ENCODE measurements at regions not wholly inside any gene's neighbourhood (a gene's known extent, or its start where the extent isn't known, plus 50 kb on each side); places are given as distances from the start of the nearest gene placed in this dataset.

DNA sequence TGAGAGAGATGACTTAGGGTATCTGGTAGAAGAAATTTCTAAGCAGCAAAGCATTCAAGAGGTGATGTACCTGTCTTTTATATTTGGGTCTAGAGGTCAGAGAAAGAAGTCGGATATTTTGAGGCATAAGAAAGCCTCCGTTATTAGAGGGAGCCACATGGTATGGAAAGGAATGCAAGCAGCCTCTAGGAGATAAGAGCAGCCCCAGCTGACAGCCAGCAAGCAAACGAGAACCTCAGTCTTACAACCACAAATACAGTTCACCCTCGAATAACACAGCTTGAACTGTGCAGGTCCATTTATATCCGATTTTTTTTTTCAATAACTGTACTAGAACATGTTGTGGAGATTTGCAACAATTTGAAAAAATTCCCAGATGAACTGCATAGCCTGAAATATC is 190.7 kb upstream of the VGLL2 start:
- Histone ChIP-seq H3K27ac (ENCODE audit: low read length in 2 of 2) (no peak overlapping the region), H3K4me3 (ENCODE audit: control extremely low read depth in 1 of 5, extremely low read depth in 1 of 5, insufficient read depth in 1 of 5, low read depth in 2 of 5, low read length in 4 of 5) (no peak overlapping the region), H3K79me2 (ENCODE audit: control insufficient read depth, insufficient read depth, low read length) (no peaks in the 10 kb centered on the region), H4K20me1 (ENCODE audit: control insufficient read depth, insufficient read depth, low read length, poor library complexity, severe bottlenecking) (no peaks in the 10 kb centered on the region), H2AFZ (ENCODE audit: insufficient read depth, low read depth, low read length, poor library complexity, severe bottlenecking) (no peak overlapping the region), H3K9ac (ENCODE audit: low read length) (no peak overlapping the region), H3K4me1 (ENCODE audit: control insufficient read depth in 2 of 2, insufficient read depth in 2 of 2, low read length in 2 of 2) (no peaks in the 10 kb centered on the region), H3K36me3 (replicated peaks in 1 of 2; ENCODE audit: control extremely low read depth in 1 of 2, control insufficient read depth in 1 of 2, extremely low read depth in 1 of 2, insufficient read depth in 2 of 2, low read length in 1 of 2) (no peaks in the 10 kb centered on the region), H3K4me2 (replicated peaks; ENCODE audit: low read depth, low read length, poor library complexity, severe bottlenecking) (no peak overlapping the region), H3K27me3 (replicated peaks in 1 of 4; ENCODE audit: control extremely low read depth in 1 of 4, control insufficient read depth in 3 of 4, insufficient read depth in 4 of 4, low read length in 3 of 4) (no peaks in the 10 kb centered on the region), H3K9me3 (ENCODE audit: control extremely low read depth in 1 of 3, control insufficient read depth in 2 of 3, insufficient read depth in 1 of 3, low read length in 2 of 3) (no peaks in the 10 kb centered on the region)
- ChIA-PET POLR2A (no interaction called here), CTCF (no interaction called here)
- ATAC-seq (ENCODE audit: low read depth) (no peak), DNase-seq (no peak)
- intact Hi-C loops (cut with micrococcal nuclease), result no loop called here
- Mint-ChIP-seq H3K27me3 (no peaks in the 10 kb centered on the region), H3K4me3 (no peak overlapping the region), H3K4me1 (no peaks in the 10 kb centered on the region), H3K27ac (no peak overlapping the region), H3K9me3 (ENCODE audit: insufficient read depth) (peaks cover 4% of the 10 kb centered on the region)
- no peak for TF ChIP-seq EZH2 (IDR thresholded peaks at IDR 0.05; ENCODE audit: borderline replicate concordance, insufficient read depth, low read depth, low read length, poor library complexity, severe bottlenecking)
- no peak for TF ChIP-seq CTCF (IDR thresholded peaks at IDR 0.05)
- 61% methylated on average over 2 of the region's 5 CpGs for WGBS (ENCODE audit: insufficient coverage)

DNA sequence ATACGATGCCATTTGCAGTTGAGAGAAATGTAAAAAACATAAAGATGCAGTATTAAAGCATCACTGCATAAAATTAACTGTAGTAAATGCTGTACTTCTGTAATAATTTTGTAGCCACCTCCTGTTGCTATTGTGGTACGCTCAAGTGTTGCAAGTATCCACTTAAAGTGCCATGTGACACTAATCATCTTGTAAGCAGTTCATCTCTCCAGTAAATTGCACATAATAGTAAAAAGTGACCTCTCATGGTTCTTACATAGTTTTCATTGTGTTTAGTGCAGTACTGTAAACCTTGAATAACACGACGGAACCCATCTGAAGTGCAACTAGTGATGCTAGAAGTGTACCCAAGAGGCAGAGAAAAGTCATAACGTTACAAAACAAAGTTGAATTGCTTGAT is 190.1 kb upstream of the VGLL2 start:
- Histone ChIP-seq H3K36me3 (replicated peaks in 1 of 2; ENCODE audit: control extremely low read depth in 1 of 2, control insufficient read depth in 1 of 2, extremely low read depth in 1 of 2, insufficient read depth in 2 of 2, low read length in 1 of 2) (no peaks in the 10 kb centered on the region), H3K4me1 (ENCODE audit: control insufficient read depth in 2 of 2, insufficient read depth in 2 of 2, low read length in 2 of 2) (no peaks in the 10 kb centered on the region), H3K27ac (ENCODE audit: low read length in 2 of 2) (no peak overlapping the region), H2AFZ (ENCODE audit: insufficient read depth, low read depth, low read length, poor library complexity, severe bottlenecking) (no peak overlapping the region), H3K9me3 (ENCODE audit: control extremely low read depth in 1 of 3, control insufficient read depth in 2 of 3, insufficient read depth in 1 of 3, low read length in 2 of 3) (no peaks in the 10 kb centered on the region), H3K27me3 (replicated peaks in 1 of 4; ENCODE audit: control extremely low read depth in 1 of 4, control insufficient read depth in 3 of 4, insufficient read depth in 4 of 4, low read length in 3 of 4) (no peaks in the 10 kb centered on the region), H3K4me2 (replicated peaks; ENCODE audit: low read depth, low read length, poor library complexity, severe bottlenecking) (no peak overlapping the region), H3K4me3 (ENCODE audit: control extremely low read depth in 1 of 5, extremely low read depth in 1 of 5, insufficient read depth in 1 of 5, low read depth in 2 of 5, low read length in 4 of 5) (no peak overlapping the region), H3K79me2 (ENCODE audit: control insufficient read depth, insufficient read depth, low read length) (no peaks in the 10 kb centered on the region), H3K9ac (ENCODE audit: low read length) (no peak overlapping the region), H4K20me1 (ENCODE audit: control insufficient read depth, insufficient read depth, low read length, poor library complexity, severe bottlenecking) (no peaks in the 10 kb centered on the region)
- ATAC-seq (ENCODE audit: low read depth) (no peak), DNase-seq (no peak)
- no peak overlapping the region for H3K4me3 Mint-ChIP-seq
- ChIA-PET CTCF (no interaction called here), POLR2A (no interaction called here)
- 74% methylated on average over 3 of the region's 5 CpGs for WGBS (ENCODE audit: insufficient coverage)
- TF ChIP-seq EZH2 (IDR thresholded peaks at IDR 0.05; ENCODE audit: borderline replicate concordance, insufficient read depth, low read depth, low read length, poor library complexity, severe bottlenecking), result no peak
- TF ChIP-seq CTCF (IDR thresholded peaks at IDR 0.05), result no peak
- no peak overlapping the region for H3K27ac Mint-ChIP-seq
- H3K27me3 Mint-ChIP-seq, result no peaks in the 10 kb centered on the region
- intact Hi-C loops (cut with micrococcal nuclease), result no loop called here
- peaks cover 4% of the 10 kb centered on the region for H3K9me3 Mint-ChIP-seq (ENCODE audit: insufficient read depth)
- no peaks in the 10 kb centered on the region for H3K4me1 Mint-ChIP-seq

All from B cell (primary cell).